ENCODE measurements at regions not wholly inside any gene's neighbourhood (a gene's known extent, or its start where the extent isn't known, plus 50 kb on each side); places are given as distances from the start of the nearest gene placed in this dataset.

GRCh38 chr3:18835021-18835420, 313.3 kb upstream of the KCNH8 start:
- Histone ChIP-seq H3K4me1 (ENCODE audit: control insufficient read depth, insufficient read depth, low read length) (no peaks in the 10 kb centered on the region), H3K27ac (ENCODE audit: extremely low read depth, low read depth, low read length) (no peak overlapping the region), H3K4me3 (ENCODE audit: low read depth, low read length) (no peak overlapping the region), H3K9me3 (ENCODE audit: control insufficient read depth, insufficient read depth, low read depth, low read length) (no peaks in the 10 kb centered on the region), H3K36me3 (ENCODE audit: control insufficient read depth in 2 of 2, insufficient read depth in 1 of 2, low read length in 2 of 2) (no peaks in the 10 kb centered on the region)
- ChIA-PET POLR2A (no interaction called here), CTCF (no interaction called here)
- TF ChIP-seq ZNF112 (tag by site-specific recombination; IDR thresholded peaks at IDR 0.05) (no peak), PATZ1 (tag by site-specific recombination; IDR thresholded peaks at IDR 0.05) (no peak), SP2 (tag by site-specific recombination; IDR thresholded peaks at IDR 0.05) (no peak), ZNF221 (tag by site-specific recombination; IDR thresholded peaks at IDR 0.05; ENCODE audit: borderline replicate concordance) (no peak), ZNF248 (tag by site-specific recombination; IDR thresholded peaks at IDR 0.05) (no peak), ZNF391 (tag by site-specific recombination; IDR thresholded peaks at IDR 0.05; ENCODE audit: borderline replicate concordance, low read depth) (no peak), TRIM28 (IDR thresholded peaks at IDR 0.05; ENCODE audit: borderline replicate concordance, low read length) (no peak), ZNF157 (tag by site-specific recombination; IDR thresholded peaks at IDR 0.05) (no peak), ZNF707 (tag by site-specific recombination; IDR thresholded peaks at IDR 0.05) (no peak), ZBTB20 (tag by site-specific recombination; IDR thresholded peaks at IDR 0.05) (no peak), KLF16 (tag by site-specific recombination; IDR thresholded peaks at IDR 0.05) (no peak)
- TF ChIP-seq, protein P1, sequence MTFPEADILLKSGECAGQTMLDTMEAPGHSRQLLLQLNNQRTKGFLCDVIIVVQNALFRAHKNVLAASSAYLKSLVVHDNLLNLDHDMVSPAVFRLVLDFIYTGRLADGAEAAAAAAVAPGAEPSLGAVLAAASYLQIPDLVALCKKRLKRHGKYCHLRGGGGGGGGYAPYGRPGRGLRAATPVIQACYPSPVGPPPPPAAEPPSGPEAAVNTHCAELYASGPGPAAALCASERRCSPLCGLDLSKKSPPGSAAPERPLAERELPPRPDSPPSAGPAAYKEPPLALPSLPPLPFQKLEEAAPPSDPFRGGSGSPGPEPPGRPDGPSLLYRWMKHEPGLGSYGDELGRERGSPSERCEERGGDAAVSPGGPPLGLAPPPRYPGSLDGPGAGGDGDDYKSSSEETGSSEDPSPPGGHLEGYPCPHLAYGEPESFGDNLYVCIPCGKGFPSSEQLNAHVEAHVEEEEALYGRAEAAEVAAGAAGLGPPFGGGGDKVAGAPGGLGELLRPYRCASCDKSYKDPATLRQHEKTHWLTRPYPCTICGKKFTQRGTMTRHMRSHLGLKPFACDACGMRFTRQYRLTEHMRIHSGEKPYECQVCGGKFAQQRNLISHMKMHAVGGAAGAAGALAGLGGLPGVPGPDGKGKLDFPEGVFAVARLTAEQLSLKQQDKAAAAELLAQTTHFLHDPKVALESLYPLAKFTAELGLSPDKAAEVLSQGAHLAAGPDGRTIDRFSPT (tag by site-specific recombination; IDR thresholded peaks at IDR 0.05) = no peak

GRCh38 chr3:18830087-18830486, 318.2 kb upstream of the KCNH8 start:
- TF ChIP-seq ZNF335 (tag by site-specific recombination; conservative IDR thresholded peaks at IDR 0.05) (no peak), ZBTB20 (tag by site-specific recombination; IDR thresholded peaks at IDR 0.05) (no peak), ZNF521 (tag by site-specific recombination; IDR thresholded peaks at IDR 0.05) (no peak), GFI1B (tag by site-specific recombination; IDR thresholded peaks at IDR 0.05) (no peak), ZNF548 (tag by site-specific recombination; IDR thresholded peaks at IDR 0.05) (no peak), ZNF626 (tag by site-specific recombination; IDR thresholded peaks at IDR 0.05) (no peak), HOXA7 (CRISPR knock-in tag; IDR thresholded peaks at IDR 0.05; ENCODE audit: borderline replicate concordance) (no peak), ZBTB11 (tag by site-specific recombination; conservative IDR thresholded peaks at IDR 0.05; ENCODE audit: low read depth) (no peak), ZXDB (tag by site-specific recombination; IDR thresholded peaks at IDR 0.05) (no peak), SP7 (tag by site-specific recombination; IDR thresholded peaks at IDR 0.05) (no peak), ZNF155 (tag by site-specific recombination; IDR thresholded peaks at IDR 0.05) (no peak), ZNF664 (tag by site-specific recombination; IDR thresholded peaks at IDR 0.05) (no peak), ZNF677 (tag by site-specific recombination; IDR thresholded peaks at IDR 0.05) (no peak), ZSCAN23 (tag by site-specific recombination; IDR thresholded peaks at IDR 0.05) (no peak), ZNF175 (tag by site-specific recombination; IDR thresholded peaks at IDR 0.05) (no peak), ZNF837 (tag by site-specific recombination; IDR thresholded peaks at IDR 0.05) (no peak), ZNF433 (tag by site-specific recombination; IDR thresholded peaks at IDR 0.05; ENCODE audit: low read depth) (no peak)
- Histone ChIP-seq H3K9me3 (ENCODE audit: control insufficient read depth, insufficient read depth, low read depth, low read length) (no peaks in the 10 kb centered on the region), H3K4me3 (ENCODE audit: low read depth, low read length) (no peak overlapping the region), H3K27ac (ENCODE audit: extremely low read depth, low read depth, low read length) (no peak overlapping the region), H3K36me3 (ENCODE audit: control insufficient read depth in 2 of 2, insufficient read depth in 1 of 2, low read length in 2 of 2) (no peaks in the 10 kb centered on the region), H3K4me1 (ENCODE audit: control insufficient read depth, insufficient read depth, low read length) (no peaks in the 10 kb centered on the region)
- POLR2A ChIA-PET = no interaction called here
- CTCF ChIA-PET = no interaction called here

Data from HEK293 (cell line).